Mesodermal cell (in vitro differentiated cells): ENCODE measurements at regions not wholly inside any gene's neighbourhood (a gene's known extent, or its start where the extent isn't known, plus 50 kb on each side); places are given as distances from the start of the nearest gene placed in this dataset.

Source experiments
- H3K27ac ChIP-seq: 2 replicates; pipeline ENCODE4 v1.7.0; 2013; ENCODE audit warnings: mild to moderate bottlenecking, low read depth, low read length, moderate library complexity; ENCODE audit not compliant: severe bottlenecking
- H3K36me3 ChIP-seq: 2 replicates; pipeline ENCODE4 v1.7.1; 2013; ENCODE audit warnings: mild to moderate bottlenecking, low read length, moderate library complexity; ENCODE audit not compliant: control insufficient read depth, insufficient read depth
- H3K4me1 ChIP-seq: one replicate; pipeline ENCODE4 v1.7.1; 2013; ENCODE audit warnings: mild to moderate bottlenecking, low read length; ENCODE audit not compliant: insufficient read depth, control insufficient read depth, poor library complexity, severe bottlenecking
- H3K4me3 ChIP-seq: 2 replicates; pipeline ENCODE4 v1.7.0; 2013; ENCODE audit warnings: low read length, control low read depth, mild to moderate bottlenecking; ENCODE audit not compliant: insufficient read depth, poor library complexity, severe bottlenecking; ENCODE audit errors: extremely low read depth
- H3K9me3 ChIP-seq: 2 replicates; pipeline ENCODE4 v1.7.1; 2013; ENCODE audit warnings: mild to moderate bottlenecking, low read length, moderate library complexity; ENCODE audit not compliant: control insufficient read depth
- WGBS, 2 experiments: methylation state at CpG; one replicate each; pipeline ENCODE4 v1.1.5; 2013; ENCODE audit warnings: missing lambda C conversion rate in 2 of 2; ENCODE audit not compliant: insufficient coverage in 2 of 2; 5-methylcytosine and 5-hydroxymethylcytosine counted together

DNA sequence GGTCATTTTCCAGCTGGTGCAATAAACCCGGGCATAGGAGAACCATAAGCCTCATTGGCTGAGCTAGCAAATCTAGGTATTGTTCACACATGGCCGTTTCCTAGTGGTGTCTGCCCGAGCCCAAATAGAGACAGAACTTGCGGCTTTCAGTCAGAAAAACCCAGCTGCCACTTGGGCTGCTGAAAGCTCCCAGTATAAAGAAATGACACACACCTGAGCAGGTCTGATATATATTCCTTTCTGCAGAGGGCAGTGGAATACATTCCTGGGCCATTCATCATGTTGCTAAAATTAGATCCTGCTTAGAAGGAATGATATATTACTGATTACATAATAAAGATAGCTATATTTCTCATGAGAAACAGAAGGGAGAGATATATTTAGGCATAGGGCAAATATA is 83.9 kb upstream of the IRX5 start:
- Histone ChIP-seq H3K4me3 (no peak overlapping the region), H3K9me3 (peaks cover 12% of the 10 kb centered on the region), H3K27ac (no peak overlapping the region), H3K36me3 (no peaks in the 10 kb centered on the region), H3K4me1 (no peaks in the 10 kb centered on the region)
- 90 to 91% methylated on average over 4 of the region's 4 CpGs for WGBS, 2 experiments

DNA sequence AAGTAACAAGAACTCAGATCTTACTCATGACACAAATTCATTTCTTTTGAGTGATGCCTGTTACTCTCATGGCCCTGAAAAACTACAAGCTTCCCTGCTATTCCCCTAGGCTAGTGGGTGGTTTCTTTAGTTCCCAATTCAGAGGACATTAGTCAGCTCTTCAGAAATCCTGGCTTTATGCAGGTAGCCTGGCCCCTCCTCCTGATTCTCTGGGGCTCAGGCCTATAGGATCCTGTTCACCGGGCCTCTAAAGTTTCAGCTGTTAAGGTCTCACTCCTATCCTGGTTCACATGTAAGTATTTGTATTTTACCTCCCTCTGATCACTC is 87.3 kb upstream of the IRX5 start:
- WGBS, 2 experiments, result 60% methylated on average over 1 of the region's 1 CpG; no CpG with 5 or more reads in 1 of the 2 experiments
- Histone ChIP-seq H3K4me3 (no peak overlapping the region), H3K4me1 (no peaks in the 10 kb centered on the region), H3K9me3 (peaks cover 12% of the 10 kb centered on the region), H3K36me3 (no peaks in the 10 kb centered on the region), H3K27ac (no peak overlapping the region)

DNA sequence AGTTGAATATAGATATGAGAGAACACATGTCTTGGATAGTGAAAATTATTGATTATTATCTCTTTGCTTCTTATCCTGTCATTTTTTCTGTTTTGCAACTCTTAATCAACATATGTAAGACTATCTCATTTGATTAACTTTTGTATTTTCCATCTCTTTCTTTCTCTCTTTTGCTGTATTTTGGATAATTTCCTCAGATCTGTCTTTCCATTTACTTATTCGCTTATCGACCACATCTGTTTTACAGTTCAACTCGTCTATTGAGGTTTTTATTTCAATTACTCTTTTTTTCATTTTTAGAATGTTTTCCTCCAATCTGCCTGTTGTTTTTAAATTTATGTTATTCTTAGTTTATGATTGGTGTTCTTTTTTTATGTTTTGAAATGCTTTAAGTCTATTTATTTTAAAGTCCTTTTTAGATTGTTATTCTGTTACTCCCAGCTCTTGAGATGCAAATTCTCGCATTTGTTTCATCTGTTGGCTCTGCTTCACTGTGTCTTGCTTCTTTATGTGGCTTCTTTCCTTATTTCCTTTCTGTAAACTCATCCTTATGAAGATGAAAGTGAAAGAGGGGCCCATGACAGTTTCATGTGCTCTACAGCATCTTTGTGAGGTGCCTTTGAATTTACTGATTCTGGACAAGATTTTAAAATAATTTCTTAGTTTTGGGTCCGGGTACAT is 87.8 kb upstream of the IRX5 start:
- no peak overlapping the region for H3K27ac ChIP-seq
- no peak overlapping the region for H3K4me3 ChIP-seq
- H3K4me1 ChIP-seq, result no peaks in the 10 kb centered on the region
- WGBS, 2 experiments, result 73% methylated on average over 2 of the region's 5 CpGs; no CpG with 5 or more reads in 1 of the 2 experiments
- peaks cover 12% of the 10 kb centered on the region for H3K9me3 ChIP-seq
- no peaks in the 10 kb centered on the region for H3K36me3 ChIP-seq

DNA sequence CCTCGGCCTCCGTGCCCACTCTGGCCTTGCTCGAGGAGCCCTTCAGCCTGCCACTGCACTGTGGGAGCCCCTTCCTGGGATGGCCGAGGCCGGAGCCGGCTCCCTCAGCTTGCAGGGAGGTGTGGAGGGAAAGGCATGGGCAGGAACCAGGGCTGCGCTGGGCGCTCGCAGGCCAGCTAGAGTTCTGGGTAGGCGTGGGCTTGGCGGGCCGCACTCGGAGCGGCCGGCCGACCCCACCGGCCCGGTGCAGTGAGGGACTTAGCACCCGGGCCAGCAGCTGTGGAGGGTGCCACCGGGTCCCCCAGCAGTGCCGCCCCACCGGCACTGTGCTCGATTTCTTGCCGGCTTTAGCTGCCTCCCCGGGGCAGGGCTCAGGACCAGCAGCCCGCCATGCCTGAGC is 101.0 kb upstream of the IRX5 start:
- no peaks in the 10 kb centered on the region for H3K9me3 ChIP-seq
- no peak overlapping the region for H3K4me3 ChIP-seq
- no peaks in the 10 kb centered on the region for H3K4me1 ChIP-seq
- 93% methylated on average over 18 to 20 of the region's 26 CpGs for WGBS, 2 experiments
- no peak overlapping the region for H3K27ac ChIP-seq
- H3K36me3 ChIP-seq, result no peaks in the 10 kb centered on the region

DNA sequence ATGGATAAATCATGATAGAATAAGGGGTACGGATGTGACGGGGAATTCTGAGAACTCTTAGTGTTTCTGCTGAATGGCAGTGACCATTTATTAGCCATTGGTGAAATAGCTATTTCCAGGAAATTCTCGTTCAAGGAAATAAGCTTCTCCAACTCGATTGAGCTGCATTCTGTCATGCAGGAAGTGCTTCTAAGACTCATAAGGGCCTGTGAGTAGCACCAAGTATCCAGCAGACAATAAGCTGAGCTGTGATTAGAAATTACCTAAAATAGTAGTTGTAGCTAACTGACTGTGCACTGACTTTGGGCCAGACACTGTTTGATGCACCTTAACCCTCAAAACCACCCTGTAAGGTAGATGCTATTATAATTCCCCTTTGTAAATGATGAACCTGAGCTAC is 107.8 kb upstream of the IRX5 start:
- no peak overlapping the region for H3K4me3 ChIP-seq
- H3K9me3 ChIP-seq, result no peaks in the 10 kb centered on the region
- H3K4me1 ChIP-seq, result no peaks in the 10 kb centered on the region
- H3K36me3 ChIP-seq, result no peaks in the 10 kb centered on the region
- WGBS, 2 experiments, result 80 to 87% methylated on average over 4 of the region's 4 CpGs
- H3K27ac ChIP-seq, result no peak overlapping the region

DNA sequence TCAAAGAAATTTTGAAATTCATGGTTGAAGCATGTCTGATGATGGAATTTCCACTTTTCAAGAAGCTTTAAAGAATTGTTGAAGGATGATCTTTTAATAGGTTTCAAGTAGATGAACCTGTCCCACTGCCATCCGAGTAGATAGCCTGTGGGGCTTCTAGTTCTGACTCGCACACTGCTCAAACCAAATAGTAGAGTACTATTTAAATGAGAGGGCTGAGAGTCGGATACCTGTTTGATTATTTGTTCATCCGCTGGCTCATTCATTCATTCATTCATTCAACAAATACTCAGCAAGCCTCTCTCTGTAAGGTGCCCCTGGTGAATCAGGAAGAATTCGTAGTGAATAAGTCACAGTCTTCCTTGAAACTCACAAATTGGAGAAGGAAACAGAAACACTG is 108.2 kb upstream of the IRX5 start:
- H3K36me3 ChIP-seq, result no peaks in the 10 kb centered on the region
- 100% methylated on average over 1 of the region's 5 CpGs; no CpG with 5 or more reads in 1 of the 2 experiments for WGBS, 2 experiments
- H3K4me3 ChIP-seq, result no peak overlapping the region
- no peaks in the 10 kb centered on the region for H3K4me1 ChIP-seq
- no peak overlapping the region for H3K27ac ChIP-seq
- no peaks in the 10 kb centered on the region for H3K9me3 ChIP-seq

DNA sequence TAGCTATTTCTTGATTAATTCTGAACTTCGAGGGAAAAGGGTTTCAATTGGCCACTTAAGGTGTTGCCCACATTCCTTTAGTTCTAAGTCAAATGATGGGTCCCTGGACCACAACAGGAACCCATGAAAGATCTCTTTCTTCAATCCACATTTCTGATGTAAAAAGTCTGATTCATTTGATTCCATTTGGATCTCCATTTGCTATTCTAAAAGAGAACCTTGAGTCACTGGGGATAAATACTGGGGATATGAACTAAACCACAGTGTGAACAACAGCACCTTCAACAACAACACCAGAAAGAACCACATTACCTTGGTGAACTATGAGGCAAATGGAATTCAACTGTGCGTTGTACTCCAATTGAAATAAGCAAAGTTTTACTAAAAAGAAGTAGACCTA is 108.9 kb upstream of the IRX5 start:
- WGBS, 2 experiments, result 67% methylated on average over 1 of the region's 2 CpGs; no CpG with 5 or more reads in 1 of the 2 experiments
- no peaks in the 10 kb centered on the region for H3K36me3 ChIP-seq
- no peaks in the 10 kb centered on the region for H3K9me3 ChIP-seq
- no peaks in the 10 kb centered on the region for H3K4me1 ChIP-seq
- no peak overlapping the region for H3K27ac ChIP-seq
- H3K4me3 ChIP-seq, result no peak overlapping the region

DNA sequence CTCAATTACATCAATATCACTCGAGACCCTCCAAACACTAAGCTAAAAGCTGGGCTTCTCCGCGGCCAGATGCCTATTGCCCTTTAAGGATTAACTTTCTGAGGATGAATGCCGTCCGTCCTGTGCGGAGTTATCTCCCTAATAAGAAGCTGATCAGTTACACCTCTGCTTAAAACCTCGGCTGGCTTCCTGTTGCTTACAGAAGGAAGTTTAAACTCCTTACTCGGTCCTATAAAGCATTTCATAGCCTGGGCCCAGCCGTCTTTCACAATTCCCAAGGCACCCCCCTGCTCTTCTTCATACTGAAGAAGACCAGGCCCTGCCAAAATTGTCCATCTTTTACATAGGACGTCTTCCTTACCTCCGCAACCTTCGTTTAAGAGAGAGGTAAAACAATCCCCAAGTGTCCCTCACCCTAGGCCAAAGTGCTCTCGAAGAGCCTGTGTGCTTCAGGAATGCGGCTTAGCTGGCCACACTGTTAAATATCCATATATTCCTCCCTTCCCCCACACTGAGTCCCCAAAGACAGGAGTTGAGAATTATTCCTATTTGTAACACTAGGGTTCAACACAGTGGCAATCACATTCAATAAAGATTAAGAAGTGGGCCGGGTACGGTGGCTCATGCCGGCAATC is 112.6 kb upstream of the IRX5 start:
- WGBS, 2 experiments, result 68 to 74% methylated on average over 14 of the region's 17 CpGs
- Histone ChIP-seq H3K4me3 (no peak overlapping the region), H3K9me3 (no peaks in the 10 kb centered on the region), H3K27ac (no peak overlapping the region), H3K4me1 (no peaks in the 10 kb centered on the region), H3K36me3 (no peaks in the 10 kb centered on the region)

DNA sequence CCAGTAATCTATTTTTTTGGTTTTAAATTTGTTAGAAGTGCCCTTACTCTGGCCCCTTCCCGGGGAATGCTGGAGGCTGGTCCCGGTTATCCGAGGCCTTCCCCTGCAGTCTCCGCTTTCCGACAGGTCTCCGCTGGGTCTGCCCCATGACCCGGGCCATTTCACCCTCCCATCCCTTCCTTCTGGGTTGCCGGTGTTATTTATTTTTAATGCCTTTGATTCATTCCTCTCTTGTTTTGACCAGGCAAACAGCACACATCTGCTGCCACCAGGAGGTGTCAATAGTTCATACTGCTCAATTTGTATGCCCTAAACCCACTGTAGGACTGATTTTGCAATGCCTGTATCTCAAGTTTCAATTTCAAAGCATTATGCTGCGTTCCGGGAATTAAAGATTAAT is 113.2 kb upstream of the IRX5 start:
- no peaks in the 10 kb centered on the region for H3K4me1 ChIP-seq
- no peaks in the 10 kb centered on the region for H3K9me3 ChIP-seq
- no peak overlapping the region for H3K4me3 ChIP-seq
- WGBS, 2 experiments, result 76 to 86% methylated on average over 5 to 9 of the region's 10 CpGs
- no peaks in the 10 kb centered on the region for H3K36me3 ChIP-seq
- no peak overlapping the region for H3K27ac ChIP-seq

DNA sequence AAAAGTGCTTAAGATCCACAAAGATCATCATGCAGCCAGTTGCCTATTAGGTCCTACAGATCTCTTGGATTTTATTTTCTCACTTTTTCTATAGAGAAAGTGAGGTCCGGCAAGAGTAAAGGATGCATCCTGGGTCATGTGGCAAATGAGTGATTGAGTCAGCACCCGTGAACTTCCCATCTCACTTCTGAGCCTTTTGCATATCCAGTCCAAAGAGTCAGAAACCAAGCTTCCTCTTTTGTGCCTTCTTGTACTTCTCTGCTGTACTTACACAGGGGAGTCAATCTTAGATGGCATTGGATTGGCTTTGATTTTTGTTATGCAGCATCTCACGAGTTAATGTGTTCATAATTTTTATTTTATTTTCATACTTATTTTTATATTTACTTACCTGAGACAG is 114.2 kb upstream of the IRX5 start:
- H3K4me1 ChIP-seq, result no peaks in the 10 kb centered on the region
- no peaks in the 10 kb centered on the region for H3K36me3 ChIP-seq
- WGBS, 2 experiments, result 57 to 100% methylated on average over 1 of the region's 3 CpGs
- no peak overlapping the region for H3K4me3 ChIP-seq
- no peaks in the 10 kb centered on the region for H3K9me3 ChIP-seq
- no peak overlapping the region for H3K27ac ChIP-seq

DNA sequence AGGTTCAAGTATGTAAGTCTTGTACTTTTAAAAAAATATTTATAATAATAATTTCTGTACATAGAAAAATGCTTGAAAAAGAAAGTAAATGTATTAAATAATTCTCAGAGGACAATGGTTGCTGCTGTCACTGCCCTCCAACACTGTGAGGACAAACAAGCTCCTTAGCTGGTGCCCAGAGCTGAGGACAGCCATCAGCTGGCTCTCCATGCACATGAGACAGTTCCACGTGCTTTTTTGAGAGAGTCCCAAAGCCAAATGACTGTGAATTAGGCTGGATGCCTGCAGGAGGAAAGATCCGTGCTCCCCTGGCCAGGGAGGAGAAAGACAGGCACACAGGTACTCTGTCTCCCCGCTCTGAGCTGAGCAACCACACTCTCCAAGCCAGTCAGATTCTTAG is 115.5 kb upstream of the IRX5 start:
- 81 to 94% methylated on average over 2 of the region's 3 CpGs for WGBS, 2 experiments

More for the DNA sequence above, 115.5 kb upstream of the IRX5 start:
- Histone ChIP-seq H3K4me1 (no peaks in the 10 kb centered on the region), H3K36me3 (no peaks in the 10 kb centered on the region), H3K4me3 (no peak overlapping the region), H3K9me3 (no peaks in the 10 kb centered on the region), H3K27ac (no peak overlapping the region)
